ENCODE measurements at regions not wholly inside any gene's neighbourhood (a gene's known extent, or its start where the extent isn't known, plus 50 kb on each side); places are given as distances from the start of the nearest gene placed in this dataset.
"Not testable (repeated sequence)": the region's sequence is repeated elsewhere in the genome, so short reads cannot be mapped to it uniquely, and the experiment has no call there.

DNA sequence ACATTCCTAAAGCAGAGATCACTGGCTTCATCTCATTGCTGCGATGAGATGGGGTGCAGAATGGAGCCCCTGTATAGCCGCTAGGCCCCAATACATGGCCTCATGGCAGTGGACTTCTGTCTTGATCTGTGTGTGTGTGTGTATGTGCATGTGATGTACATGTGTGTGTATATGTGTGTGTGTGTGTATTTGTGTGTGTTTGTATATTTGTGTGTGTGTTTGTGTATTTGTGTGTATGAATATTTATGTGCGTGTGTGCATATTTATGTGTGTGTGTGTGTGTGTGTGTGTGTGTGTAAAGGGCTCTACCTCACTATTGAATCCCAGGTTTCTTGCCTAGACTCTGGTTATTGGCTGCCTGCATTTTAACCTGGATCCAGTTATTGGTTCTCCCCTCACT lies 958.2 kb downstream of the GRID1 start:
- DNase-seq, result no peak

DNA sequence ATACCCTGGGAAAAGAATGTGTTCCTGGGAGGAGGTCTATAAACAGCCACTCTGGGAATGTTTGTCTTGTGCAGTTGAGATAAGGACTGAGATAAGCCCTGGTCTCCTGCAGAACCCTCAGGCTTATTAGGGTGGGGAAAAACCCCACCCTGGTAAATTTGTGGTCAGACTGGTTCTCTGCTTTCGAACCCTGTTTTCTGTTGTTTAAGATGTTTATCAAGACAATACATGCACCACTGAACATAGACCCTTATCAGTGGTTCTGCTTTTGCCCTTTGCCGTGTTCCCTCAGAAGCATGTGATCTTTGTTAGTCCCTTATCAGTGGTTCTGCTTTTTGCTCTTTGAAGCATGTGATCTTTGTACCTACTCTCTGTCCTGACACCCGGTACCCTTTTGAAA lies 956.0 kb downstream of the GRID1 start:
- not testable (repeated sequence) for DNase-seq

DNA sequence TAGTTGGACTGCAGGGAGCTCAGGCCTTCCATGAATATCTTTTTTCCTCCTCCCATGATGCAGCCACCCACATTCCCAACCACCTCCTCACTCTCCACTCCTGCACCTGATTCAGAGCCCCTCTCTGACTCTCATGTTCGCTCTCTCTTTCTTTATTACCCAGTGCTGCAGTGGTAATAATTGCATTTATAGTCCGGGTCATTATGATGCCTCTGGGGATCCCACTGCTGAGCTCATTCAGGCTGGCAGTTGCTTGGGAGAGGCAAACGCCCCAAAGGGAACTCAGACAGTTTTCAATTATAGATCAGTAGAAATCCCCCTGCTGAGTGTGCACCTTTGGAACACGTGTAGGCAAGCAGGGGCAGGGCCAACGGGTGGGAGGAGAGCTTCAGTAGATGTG lies 953.0 kb downstream of the GRID1 start:
- DNase-seq, result no peak

DNA sequence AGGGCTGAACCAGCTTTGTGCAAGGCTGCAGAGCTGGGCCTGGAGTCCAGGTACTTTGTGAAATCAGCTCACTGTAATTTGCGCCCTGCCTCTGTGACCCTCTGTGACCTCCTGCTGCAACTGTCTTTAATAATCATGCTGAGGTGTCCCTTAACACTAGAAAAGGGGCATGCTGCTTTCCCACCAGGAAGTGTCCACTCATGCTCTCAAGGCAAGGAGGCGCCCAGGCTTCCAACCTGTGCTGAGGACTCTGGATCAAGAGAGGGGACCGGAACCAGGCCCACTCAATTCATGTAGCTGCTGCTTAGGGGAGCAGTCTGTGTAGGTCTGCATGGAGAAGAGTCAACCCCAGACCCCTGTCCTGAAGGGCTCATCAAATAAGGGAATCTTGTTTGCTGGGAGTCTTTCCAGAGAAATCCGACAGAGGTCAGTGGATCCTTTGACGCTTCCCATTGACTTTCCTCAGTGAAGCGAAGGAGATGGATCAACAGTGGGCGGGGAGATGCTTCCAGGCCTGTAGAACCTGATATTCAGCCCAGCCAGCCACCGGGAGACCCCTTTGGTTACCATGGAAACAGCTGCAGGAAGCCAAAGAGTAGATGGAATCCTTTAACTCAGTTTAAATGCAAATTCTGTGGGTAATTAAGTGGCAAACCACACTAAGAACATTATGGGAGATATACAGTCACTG lies 945.9 kb downstream of the GRID1 start:
- DNase-seq, result no peak

DNA sequence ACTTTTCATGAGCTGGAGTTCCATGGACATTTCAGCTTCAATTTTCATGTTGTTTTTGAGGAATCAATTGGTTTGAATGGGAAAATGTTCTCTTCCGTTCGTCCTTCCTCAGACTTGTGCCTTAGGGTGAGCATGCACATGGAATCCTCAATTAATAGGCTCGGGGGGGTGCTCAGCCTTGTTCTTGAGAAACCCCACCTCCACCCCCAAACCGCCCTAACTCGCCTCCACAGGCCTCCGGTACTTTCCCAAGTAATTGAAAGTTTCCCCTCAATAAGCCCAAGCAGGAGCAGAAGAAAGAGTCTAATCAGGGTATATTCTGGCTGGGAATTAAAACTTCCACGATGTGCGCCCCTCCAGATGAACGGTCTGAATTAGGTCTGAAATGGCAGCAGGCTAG lies 945.2 kb downstream of the GRID1 start:
- no peak for DNase-seq

DNA sequence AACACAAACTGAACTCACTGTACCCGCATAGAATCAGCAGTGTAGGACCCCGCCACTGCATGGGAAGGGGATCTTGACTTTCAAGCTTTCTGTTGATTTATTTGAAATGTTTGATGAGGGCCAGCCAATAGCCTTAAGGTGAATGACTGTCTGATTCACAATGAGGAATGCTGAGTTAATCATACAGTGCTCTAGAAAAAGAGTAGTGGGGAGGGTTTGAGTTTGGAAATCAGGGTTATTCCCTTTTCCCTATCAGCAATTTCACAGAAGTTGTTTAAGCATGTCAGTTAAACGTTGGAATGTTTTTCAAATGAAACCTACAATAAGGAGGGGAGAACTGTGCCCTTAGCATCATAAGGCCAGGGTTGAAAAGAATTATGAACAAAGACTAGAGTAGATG lies 937.5 kb downstream of the GRID1 start:
- no peak for DNase-seq

DNA sequence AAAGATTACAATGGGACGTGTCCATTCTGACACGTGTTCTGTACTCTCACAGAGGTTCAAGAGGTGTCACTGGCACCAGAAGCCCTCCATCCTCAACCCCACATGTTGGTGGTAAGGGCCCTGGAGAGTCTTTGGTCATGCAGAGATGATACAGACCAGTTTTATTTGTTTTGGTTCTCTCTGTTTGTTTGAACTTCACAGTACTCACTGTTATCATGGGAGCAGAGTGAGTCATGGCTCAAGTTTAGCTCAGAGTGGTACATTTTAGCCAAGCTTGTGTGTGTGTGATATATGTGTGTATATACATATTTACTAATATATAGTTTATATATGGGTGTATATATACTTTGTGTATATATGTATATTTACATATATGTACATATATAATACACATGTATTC lies 935.6 kb downstream of the GRID1 start:
- no peak for DNase-seq

DNA sequence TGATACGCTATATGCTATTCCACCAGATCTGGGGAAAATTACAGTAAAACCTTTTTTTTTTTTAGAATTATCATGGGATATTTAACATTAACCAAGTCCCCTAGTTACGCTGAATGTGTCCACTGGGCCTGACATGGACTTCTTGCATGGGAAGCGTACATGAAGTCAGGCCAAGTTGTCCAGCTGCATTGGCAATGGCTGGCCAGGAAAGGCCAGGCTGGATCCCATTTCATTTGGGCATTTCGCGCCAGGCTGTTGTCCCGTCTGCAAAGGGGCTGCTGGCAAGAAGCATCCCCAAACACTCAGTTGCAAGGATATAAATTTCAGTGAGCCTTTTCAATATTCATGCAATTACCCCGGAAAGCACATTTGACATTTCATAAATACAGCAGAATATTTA lies 933.3 kb downstream of the GRID1 start:
- DNase-seq, result no peak

DNA sequence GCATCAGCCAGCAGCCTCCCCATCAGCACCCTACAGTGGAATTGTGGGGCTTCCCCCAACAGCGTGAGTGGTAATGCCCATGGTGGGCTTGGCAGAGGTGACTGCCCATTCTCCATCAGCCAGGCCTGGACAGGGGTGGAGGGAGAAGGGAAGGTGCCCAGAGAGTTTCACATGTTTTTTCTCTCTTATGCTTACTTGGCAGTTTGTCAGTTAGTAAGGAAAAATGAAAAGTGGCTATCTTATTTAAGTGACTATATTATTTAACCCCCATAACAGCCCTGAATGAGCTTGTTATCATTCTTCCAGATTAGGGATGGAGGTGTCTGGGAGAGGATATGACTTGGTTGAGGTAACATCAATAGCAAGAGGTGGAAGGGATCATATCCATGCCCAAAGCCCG lies 921.7 kb downstream of the GRID1 start:
- no peak for DNase-seq

DNA sequence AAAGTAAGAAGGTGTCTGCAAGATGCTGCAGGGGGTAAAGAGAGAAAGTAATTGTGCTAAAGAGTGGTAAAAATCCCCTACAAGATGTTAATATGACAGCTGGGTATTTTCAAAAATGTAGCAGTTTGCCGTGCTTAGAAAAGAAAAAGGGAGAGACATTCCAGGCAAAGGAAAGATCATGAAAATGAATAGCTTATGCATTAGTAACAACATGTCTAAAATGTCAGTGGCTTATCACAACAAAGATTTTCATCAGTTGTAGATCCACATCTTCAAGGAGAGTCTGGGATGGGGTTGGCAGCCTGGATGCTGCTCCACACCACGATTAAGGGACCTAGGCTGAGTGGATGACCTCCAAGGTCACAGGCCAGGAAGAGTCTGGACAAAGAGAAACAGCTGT lies 920.9 kb downstream of the GRID1 start:
- no peak for DNase-seq

DNA sequence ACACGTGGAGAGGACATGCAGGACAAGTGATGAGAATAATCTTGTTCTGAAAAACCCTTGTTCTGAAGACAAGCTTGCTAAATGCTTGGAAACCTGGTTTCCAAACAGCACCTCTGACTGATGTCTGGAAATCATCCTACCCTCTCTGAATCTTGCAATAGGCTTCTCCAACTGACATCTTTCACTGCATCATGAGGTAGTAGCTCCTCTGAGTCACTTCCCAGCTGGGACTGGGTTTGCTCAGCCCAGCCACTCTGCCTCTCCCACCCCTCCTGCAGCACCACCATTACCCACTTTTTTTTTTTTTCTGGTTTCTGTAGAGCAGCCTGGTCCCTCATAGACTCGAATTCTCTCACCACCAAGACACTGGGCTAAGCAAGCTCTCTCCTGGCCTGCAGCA lies 919.8 kb downstream of the GRID1 start:
- no peak for DNase-seq

DNA sequence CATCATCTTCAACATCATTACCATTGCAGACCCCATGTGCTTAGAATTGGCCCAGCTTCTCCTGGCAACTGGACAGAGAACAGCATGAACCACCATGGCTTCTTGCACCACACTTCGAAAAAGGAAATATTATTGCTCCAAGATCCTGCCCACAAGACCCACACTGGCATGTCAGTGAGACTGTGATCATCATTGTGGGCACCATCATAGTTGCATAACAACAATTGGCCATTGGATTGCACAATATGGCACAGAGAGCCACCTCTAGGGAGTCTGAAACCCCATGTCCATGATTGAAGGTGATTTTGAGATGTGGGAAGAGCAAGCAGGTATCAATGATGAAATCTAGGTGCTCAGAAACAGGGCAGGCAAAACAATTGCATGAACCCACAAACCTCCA lies 918.9 kb downstream of the GRID1 start:
- DNase-seq, result no peak

DNA sequence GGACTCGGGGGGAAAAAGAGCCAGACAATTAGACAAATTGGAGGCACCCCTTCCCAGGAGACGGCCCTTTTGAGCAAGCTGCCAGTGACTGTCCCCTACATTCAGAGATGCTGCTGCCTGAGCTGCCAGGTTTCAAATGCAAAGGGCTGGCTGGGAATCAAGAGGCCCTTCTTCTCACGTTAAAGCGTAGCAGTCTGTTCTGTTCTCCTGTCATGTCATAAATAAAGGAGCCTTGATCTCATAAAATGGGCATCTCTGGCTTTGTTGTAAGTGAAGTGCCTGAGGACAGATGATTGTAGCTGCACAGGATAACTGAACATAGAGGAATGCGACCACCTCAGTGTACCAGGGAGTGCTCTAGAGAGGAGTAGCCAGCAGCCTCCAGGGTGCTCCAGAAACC lies 917.9 kb downstream of the GRID1 start:
- no peak for DNase-seq

DNA sequence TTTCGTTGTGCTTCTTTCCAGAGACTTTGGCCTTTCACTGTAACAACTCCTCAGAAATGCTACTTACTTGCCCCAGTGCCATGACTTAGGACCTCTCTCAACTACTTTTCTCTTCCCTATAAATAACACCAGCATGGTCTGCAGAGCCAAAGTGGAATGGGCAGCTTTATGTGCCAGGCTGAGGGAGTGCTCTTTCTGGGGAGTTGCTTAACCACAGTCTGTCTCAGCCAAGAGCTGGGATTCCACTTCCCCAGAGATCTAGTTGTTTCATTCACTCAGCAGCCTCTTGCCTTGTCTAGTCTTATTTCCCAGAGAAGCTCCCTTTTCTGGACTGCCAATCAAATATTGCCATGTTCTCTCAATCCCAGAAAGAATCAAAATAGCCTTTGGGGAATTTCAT lies 912.2 kb downstream of the GRID1 start:
- no peak for DNase-seq

DNA sequence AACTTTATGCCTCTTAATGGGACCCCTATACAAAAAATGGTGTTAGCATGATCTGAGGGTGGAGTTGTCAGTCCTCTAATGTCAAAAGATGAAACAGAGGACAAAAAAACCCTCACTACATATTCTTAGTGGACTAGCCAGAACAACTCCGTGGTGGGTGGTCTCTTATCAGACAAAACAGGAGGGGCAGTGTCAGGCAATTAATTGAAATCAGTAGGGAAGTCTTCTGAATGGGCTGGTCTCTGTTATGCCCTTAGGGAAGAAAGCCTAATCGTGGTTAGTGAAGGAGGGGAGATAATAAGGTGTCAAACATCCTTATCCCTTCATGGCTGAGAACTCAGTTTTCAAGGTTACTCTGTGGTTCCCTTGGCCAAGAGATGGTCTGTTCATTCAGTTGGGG lies 909.4 kb downstream of the GRID1 start:
- DNase-seq, result no peak

DNA sequence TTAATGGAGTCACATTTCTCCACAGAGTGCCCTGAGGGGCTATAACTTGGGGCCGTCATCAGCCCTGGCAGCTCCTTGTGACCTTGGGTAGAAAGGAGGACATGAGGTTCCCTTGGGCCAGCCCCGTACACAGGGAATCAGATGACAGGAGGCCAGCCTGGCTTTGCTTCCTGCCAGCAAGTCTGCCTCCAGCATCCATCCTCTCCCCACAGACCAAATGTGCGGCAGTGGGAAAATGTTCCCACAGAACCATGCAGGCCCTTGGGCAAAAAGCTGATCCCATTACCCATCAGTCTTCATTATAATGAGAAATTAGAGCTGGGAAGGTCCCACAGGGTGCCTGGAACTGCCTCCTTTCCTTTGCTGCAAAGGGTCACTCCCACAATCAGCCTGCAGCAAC lies 908.3 kb downstream of the GRID1 start:
- no peak for DNase-seq

DNA sequence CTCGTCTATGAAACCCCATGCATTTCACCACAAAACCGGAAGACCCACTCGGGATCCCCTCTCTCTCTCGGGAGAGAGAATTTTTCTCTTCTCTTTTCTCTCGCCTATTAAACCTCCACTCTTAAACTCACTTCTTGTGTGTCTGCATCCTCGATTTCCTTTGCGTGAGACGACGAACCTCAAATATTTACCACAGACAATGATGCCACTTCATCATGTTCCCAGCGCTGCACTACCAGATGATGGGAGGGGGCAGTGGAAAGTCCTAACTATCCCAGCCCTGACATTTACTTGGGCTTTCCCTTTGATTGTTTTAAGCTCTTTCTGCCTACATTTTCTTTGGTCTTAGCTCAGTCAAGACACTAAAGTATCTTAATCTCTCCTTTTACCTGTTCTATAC lies 906.7 kb downstream of the GRID1 start:
- DNase-seq, result no peak

DNA sequence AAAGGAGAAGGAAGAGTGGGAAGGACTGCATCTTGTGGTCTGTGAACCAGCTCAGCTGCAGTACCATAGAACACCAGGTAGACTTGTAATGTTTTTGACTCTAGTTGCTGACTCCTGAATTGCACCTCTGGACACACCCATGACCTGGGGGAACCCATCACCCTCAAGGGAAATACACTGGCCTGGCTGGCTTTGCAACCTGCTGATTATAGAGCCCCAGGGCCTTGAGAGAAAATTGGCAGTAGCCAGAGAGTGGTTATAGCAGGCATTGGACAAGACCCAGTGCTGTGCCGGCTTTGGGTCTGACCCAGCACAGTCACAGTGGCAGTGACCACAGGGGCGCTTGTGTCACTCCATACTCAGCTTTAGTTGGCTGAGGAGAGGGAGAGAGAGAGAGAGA lies 902.3 kb downstream of the GRID1 start:
- DNase-seq, result no peak

DNA sequence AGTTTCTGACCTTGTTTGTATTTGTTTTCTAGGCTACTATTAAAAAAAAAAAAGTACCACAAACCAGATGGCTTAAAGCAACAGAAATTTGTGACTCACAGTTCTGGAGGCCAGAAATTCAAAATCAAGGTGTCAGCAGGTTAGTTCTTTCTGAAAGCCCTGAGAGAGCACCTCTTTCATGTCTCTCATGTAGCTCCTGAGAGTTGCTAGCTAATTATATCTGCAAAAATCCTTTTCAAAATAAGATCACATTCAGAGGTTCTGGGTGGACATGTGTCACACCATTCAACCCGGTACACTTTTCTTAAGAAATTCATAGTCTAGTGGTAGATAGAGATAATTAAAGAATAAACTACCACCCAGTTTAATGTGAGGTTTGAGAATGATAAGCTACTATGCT lies 888.6 kb downstream of the GRID1 start:
- DNase-seq, result no peak

DNA sequence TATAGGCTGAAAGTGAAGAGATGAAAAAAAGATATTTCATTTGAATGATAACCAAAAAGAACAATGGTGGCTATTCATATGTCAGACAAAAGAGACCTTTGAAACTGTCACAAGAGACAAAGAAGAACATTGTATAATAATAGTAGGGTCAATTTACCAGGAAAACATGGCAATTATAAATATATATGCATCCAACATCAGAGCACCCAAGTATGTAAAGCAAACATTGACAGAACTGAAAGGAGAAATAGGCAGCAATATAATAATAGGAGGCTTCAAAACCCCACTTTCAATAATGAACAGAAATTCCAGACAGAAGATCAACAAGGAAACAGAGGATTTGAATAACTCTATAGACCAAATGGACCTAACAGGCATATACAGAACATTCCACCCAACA lies 876.2 kb downstream of the GRID1 start:
- no peak for DNase-seq

DNA sequence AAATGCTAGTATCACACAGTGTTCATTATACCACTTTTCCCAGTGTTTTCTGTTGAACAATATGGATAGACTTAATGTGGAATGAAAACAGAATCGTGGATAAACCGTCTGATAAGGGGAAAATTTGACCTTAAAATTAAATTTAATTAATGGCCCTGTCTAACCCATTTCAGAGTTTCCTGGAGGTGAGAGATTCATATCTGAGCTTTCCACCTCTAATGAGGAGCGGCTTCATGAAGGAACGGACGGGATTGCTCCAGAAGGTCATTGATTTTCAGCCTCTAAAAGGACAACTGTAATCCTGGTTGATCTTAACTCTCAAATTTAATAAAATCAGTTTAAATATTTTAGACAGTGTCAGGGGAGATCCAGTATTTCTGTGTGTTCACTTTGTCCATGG lies 874.9 kb downstream of the GRID1 start:
- DNase-seq, result no peak

DNA sequence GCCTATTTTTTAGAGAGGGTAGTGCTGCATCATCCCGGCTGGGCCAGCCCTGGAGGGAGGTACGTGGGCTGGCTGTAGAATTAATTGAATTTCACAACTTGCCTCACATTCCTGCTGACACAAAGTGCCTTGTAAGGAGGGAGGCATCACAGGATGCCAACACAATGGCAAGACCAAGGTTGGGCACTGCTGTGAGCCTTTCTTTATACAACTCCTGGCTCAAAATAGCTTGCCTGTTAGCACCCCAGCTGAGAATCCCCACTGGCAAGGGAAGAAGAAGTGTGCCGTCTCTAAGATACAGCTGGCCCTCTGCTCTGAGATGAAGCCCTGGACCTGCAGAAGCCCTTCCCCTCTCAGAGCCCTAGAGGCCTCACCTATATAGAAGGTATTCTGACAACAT lies 873.9 kb downstream of the GRID1 start:
- no peak for DNase-seq

DNA sequence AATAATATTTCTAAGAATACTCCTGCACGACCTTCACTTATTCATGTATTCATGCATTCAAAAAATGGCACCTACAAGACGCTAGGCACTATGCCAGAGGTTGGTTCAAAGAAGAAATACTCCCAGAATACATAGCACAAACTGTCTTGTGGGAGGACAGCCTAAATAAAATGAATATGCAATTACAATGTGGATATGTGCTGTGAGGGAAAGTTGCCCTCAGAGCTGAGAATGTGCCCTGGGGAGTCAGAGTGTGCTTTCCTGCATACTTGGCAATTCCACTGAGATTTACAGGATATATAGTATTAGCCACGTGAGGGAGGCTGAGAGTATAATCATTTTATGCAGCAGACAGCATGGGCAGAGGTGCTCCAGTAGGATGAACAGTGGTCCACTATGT lies 872.9 kb downstream of the GRID1 start:
- no peak for DNase-seq

DNA sequence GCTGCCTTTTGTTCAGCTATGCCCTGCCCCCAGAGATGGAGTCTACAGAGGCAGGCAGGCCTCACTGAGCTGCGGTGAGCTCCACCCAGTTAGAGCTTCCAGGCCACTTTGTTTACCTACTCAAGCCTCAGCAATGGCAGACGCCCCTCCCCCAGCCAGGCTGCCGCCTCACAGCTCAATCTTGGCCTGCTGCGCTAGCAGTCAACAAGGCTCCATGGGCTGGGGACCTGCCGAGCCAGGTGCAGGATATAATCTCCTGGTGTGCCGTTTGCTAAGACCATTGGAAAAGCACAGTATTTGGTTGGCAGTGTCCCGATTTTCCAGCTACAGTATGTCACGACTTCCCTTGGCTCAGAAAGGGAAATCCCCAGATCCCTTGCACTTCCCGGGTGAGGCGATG lies 862.0 kb downstream of the GRID1 start:
- DNase-seq, result not testable (repeated sequence)

DNA sequence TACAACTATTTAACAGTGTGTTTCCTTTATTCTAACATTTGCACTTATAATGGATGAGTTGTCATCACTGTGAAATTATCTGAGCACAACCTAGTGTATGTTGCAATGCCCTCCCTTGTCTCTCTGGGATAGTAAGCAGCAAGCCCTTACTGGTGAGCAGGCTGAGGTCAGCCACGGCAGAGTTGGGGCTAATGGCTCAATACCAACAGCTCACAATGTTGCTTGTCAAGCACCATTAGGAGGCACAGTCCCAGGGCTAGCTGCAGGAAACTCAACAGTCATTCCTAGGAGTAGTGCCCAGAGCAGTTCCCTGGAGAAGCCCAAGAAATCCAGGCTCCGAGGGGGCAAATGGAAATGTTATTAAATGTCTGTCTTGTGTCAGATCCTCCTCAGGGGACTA lies 858.4 kb downstream of the GRID1 start:
- DNase-seq, result no peak

DNA sequence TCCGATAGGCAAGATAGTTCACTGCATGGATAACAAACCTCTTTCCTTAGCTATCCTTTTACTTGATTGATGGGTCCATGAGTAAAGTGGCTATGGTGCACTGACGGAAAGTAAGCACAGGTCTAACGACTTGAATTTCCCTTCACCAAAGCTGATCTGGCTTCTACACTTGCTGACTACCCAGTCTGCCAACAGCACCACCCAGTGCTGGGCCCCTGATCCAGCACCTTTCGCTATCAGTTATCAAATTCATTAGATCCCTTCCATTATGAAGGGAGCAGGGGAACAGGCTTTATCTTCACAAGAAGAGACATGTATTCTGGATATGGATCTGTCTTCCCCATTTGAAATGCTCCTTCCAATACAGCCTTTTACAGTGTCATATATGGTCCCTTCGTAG lies 855.9 kb downstream of the GRID1 start:
- DNase-seq, result no peak

All from CD4-positive, alpha-beta T cell treated with Interleukin-1 beta for 1 hour (primary cell).